Skeletal muscle tissue (tissue), 3 donors: ENCODE measurements at regions not wholly inside any gene's neighbourhood (a gene's known extent, or its start where the extent isn't known, plus 50 kb on each side); places are given as distances from the start of the nearest gene placed in this dataset.

ENCODE experiments used
- H3K27ac ChIP-seq: one replicate; pipeline ENCODE4 v1.7.0; 2013; ENCODE audit warnings: mild to moderate bottlenecking, low read depth, low read length, inconsistent platforms
- H3K27me3 ChIP-seq, 3 donors: one replicate each; pipeline ENCODE4 v1.7.0; 2013; ENCODE audit warnings: low read length in 3 of 3; ENCODE audit not compliant: control insufficient read depth in 3 of 3, insufficient read depth in 3 of 3
- H3K36me3 ChIP-seq, 3 donors: one replicate each; pipeline ENCODE4 v1.7.0; 2013; ENCODE audit warnings: low read length in 3 of 3; ENCODE audit not compliant: control insufficient read depth in 3 of 3, insufficient read depth in 3 of 3
- H3K4me1 ChIP-seq, 3 donors: one replicate each; pipeline ENCODE4 v1.7.0; 2013; ENCODE audit warnings: low read length in 3 of 3, mild to moderate bottlenecking in 3 of 3; ENCODE audit not compliant: control insufficient read depth in 3 of 3, insufficient read depth in 3 of 3
- H3K4me3 ChIP-seq, 3 donors: one replicate each; pipeline ENCODE4 v1.7.0; 2013; ENCODE audit warnings: low read length in 3 of 3
- H3K9ac ChIP-seq, 3 donors: one replicate each; pipeline ENCODE4 v1.7.0; 2013; ENCODE audit warnings: low read length in 3 of 3, mild to moderate bottlenecking in 3 of 3, moderate library complexity in 2 of 3, low read depth in 1 of 3
- H3K9me3 ChIP-seq, 3 donors: one replicate each; pipeline ENCODE4 v1.7.0; 2013; ENCODE audit warnings: low read length in 3 of 3; ENCODE audit not compliant: control insufficient read depth in 3 of 3
- donor health status: Osteomylitis.

DNA sequence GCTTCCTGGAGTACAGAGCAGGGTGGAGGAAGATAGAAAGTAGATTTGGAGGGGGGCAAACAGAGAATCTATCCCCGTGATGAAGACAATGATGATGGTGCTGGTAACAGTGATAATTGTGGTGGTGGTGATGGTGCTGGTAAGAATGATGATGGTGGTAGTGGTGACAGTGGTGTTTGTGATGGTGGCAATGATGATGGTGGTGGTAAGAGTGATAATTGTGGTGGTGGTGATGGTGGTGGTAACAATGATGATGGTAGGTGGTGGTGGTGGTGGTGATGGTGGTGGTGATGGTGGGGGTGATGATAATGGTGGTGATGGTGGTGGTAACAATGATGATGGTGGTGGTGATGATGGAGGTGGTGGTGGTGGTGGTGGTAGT lies 169.8 kb downstream of the TSHZ3 start:
- Histone ChIP-seq H3K4me3 (no peak overlapping the region), H3K4me1 (peaks cover 0 to 2% (median 0%) of the 10 kb centered on the region in 3 donors), H3K9ac (no peak overlapping the region), H3K27ac (no peak overlapping the region), H3K27me3 (peaks cover 0 to 10% (median 4%) of the 10 kb centered on the region in 3 donors), H3K36me3 (no peaks in the 10 kb centered on the region), H3K9me3 (peaks cover 0 to 2% (median 0%) of the 10 kb centered on the region in 3 donors)

DNA sequence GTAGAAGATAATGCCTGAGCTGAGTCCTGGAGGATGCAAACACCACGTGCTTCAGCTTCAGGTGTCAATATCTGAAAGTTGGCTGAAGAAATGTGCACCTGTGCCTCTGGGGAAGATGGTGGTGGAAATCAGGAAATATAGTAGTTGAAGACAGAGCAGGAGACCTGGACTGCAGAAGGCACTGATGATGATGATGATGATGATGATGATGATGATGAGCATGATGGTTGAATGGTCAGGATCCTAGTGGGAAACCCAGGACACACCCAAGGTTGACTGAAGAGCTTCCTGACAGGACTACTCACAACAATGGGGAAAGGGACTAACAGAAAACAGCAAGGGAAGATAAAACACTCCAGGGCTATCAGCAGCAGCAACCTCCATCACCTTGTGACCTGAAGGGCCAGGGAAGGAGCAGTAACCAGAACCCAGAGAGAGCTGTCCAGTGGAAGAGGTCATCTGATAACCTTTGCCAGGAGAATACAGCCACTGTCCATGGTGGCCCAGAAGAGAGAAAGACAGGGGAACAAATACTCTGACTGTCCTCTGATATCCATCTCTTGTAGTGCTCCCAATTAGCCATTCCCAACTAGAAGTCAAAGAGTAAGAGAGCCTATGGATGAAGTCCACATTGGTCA lies 170.3 kb downstream of the TSHZ3 start:
- Histone ChIP-seq H3K27ac (no peak overlapping the region), H3K27me3 (peaks cover 0 to 10% (median 4%) of the 10 kb centered on the region in 3 donors), H3K4me1 (peaks cover 0 to 2% (median 0%) of the 10 kb centered on the region in 3 donors), H3K36me3 (no peaks in the 10 kb centered on the region), H3K9ac (no peak overlapping the region), H3K4me3 (no peak overlapping the region), H3K9me3 (peaks cover 0 to 2% (median 0%) of the 10 kb centered on the region in 3 donors)

DNA sequence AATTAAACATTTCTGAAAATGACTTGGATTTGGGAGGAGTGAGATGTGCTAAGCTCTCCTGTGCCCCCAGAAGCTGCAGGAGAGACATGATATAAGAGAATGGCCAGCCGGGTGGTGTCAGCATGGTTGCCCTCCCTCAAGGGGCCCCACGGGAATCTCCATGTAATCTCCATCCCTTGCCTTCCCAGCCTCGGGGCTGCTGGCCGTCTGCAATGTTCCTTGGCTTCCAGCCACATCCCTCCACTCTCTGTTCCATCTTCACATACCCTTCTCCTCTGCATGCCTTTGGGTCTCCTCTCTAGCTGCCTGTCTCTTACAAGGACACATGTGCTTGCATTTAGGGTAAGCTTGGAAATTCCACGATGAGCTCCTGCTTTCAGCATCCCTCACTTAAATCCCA lies 172.0 kb downstream of the TSHZ3 start:
- H3K27ac ChIP-seq = no peak overlapping the region
- no peak overlapping the region for H3K9ac ChIP-seq
- H3K27me3 ChIP-seq = peaks cover 0 to 10% (median 4%) of the 10 kb centered on the region in 3 donors
- no peaks in the 10 kb centered on the region for H3K36me3 ChIP-seq
- H3K4me1 ChIP-seq = peaks cover 0 to 2% (median 0%) of the 10 kb centered on the region in 3 donors
- H3K9me3 ChIP-seq = peaks cover 0 to 2% (median 0%) of the 10 kb centered on the region in 3 donors
- no peak overlapping the region for H3K4me3 ChIP-seq

DNA sequence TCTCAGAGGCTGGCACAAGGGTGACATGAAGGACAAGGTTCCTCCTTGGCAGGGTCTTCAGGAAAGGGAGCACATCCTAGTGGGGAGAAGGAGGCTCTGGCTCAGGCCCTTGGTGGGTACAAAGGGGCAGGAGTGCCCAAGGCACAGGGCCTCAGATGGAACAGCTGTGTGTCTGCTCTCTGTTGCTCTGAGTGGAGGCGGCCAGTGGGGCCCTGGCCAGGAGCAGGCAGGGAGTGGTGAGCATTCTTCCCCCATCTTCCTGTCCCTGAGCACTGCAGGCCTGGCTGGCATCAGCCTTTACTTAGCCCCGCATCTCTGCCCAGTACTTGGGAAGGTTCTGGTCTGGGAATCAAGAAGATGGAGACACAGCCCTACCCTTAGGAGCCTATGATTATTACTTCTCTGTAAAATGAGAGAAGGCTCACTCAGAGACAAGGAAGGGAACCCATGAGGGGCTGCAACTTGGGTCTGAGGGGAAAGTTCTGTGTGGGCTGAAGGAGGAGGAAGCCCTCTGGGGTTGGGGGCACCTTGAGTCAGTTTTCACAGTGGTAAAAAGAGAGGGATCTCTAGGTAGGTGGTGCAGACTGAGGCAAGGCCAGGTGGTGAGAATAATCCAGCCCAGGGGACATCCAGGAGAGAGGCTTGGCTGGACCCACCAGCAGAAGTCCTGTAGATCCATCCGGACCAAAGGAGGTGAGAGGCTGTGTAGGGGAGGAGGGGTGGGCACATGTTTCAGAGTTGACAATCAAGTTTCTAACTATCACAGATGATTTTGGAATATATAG lies 173.5 kb downstream of the TSHZ3 start:
- peaks cover 0 to 2% (median 0%) of the 10 kb centered on the region in 3 donors for H3K9me3 ChIP-seq

DNA sequence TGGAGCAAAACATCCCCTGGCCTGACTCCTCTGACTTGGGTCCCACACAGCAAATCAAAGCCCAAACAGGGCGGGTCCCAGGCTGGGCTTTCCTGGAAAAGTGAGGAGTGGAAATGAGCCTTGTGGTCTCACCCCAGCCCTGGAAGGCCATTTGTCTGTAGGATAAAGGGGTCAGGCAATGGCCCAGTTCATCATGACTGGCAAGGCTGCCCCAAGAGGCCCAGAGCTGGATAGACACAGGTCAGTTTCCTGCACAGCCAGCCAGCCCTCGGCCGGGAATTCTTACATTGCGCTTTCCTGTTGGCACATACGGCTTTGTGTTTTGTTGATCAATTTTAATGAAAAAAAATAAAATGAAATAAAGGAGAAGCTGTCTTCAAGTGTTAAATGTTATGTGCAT lies 174.3 kb downstream of the TSHZ3 start:
- H3K4me1 ChIP-seq = peaks cover 0 to 2% (median 0%) of the 10 kb centered on the region in 3 donors
- H3K27me3 ChIP-seq = peaks cover 0 to 10% (median 4%) of the 10 kb centered on the region in 3 donors
- no peak overlapping the region for H3K4me3 ChIP-seq
- H3K9me3 ChIP-seq = peaks cover 0 to 2% (median 0%) of the 10 kb centered on the region in 3 donors
- no peaks in the 10 kb centered on the region for H3K36me3 ChIP-seq
- H3K9ac ChIP-seq = no peak overlapping the region
- no peak overlapping the region for H3K27ac ChIP-seq

More for the DNA sequence above, 173.5 kb downstream of the TSHZ3 start:
- H3K4me1 ChIP-seq = peaks cover 0 to 2% (median 0%) of the 10 kb centered on the region in 3 donors
- H3K36me3 ChIP-seq = no peaks in the 10 kb centered on the region
- peaks cover 0 to 10% (median 4%) of the 10 kb centered on the region in 3 donors for H3K27me3 ChIP-seq
- H3K9ac ChIP-seq = no peak overlapping the region
- H3K27ac ChIP-seq = no peak overlapping the region
- no peak overlapping the region for H3K4me3 ChIP-seq

DNA sequence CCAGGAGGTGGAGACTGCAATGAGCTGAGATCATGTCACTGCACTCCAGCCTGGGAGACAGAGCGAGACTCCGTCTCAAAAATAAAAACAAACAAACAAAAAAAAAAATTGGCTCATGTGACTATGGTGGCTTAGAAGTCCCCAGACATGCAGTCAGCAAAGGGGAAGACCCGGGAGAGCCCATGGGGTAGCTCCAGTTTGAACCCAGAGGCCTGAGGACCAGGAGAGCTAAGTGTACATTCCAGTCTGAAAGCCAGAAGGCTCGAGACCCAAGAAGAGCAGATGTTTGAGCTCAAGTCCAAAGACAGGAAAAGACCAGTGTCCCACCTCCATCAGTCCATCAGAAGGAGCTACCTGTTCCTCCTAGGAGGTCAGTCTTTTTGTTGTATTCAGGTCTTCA lies 175.2 kb downstream of the TSHZ3 start:
- Histone ChIP-seq H3K9me3 (peaks cover 0 to 2% (median 0%) of the 10 kb centered on the region in 3 donors), H3K36me3 (no peaks in the 10 kb centered on the region), H3K27me3 (peaks cover 0 to 10% (median 4%) of the 10 kb centered on the region in 3 donors), H3K27ac (no peak overlapping the region), H3K9ac (no peak overlapping the region), H3K4me3 (no peak overlapping the region), H3K4me1 (peaks cover 0 to 2% (median 0%) of the 10 kb centered on the region in 3 donors)

DNA sequence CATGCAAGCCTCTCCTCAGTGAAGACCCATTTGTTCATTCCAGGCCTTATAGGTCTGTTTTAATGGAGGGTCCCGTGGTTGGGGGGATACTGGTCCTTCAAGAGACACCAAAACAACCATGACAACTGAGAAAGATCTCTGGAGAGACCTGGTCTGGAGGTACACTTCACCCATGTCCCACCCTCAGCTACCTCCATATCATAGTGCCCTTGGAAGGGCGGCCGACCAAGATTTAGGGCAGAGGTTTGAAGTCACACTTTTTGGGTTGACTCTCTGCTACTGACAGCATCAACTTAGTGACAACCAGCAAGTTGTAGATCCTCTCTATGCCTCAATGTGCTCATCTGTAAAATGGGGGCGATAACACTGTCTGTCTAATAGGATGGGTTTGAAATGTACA lies 177.3 kb downstream of the TSHZ3 start:
- Histone ChIP-seq H3K9ac (no peak overlapping the region), H3K27ac (no peak overlapping the region)

DNA sequence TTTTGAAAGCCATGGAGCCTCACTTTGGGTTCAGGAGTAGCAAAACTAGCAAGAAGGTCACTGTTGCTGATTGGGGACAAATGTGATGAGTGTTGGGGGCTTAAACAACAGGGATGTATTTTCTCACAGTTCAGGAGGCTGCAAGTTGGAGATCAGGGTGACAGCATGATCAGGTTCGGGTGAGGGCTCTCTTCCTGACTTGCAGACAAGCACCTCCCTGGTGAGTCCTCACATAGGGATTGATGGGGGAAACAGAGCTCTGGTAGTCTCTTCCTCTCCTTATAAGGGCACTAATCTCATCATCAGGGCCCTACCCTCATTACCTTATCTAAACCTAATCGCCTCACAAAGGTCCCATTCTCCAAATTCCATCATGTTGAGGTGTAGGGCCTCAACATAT lies 179.2 kb downstream of the TSHZ3 start:
- no peaks in the 10 kb centered on the region for H3K9me3 ChIP-seq
- H3K4me3 ChIP-seq = no peak overlapping the region
- peaks cover 0 to 2% (median 0%) of the 10 kb centered on the region in 3 donors for H3K4me1 ChIP-seq
- H3K27ac ChIP-seq = no peak overlapping the region
- no peak overlapping the region for H3K9ac ChIP-seq
- no peaks in the 10 kb centered on the region for H3K36me3 ChIP-seq
- peaks cover 0 to under 1% (median 0%) of the 10 kb centered on the region in 3 donors for H3K27me3 ChIP-seq

More for the DNA sequence above, 177.3 kb downstream of the TSHZ3 start:
- Histone ChIP-seq H3K27me3 (peaks cover 0 to 7% (median 4%) of the 10 kb centered on the region in 3 donors), H3K9me3 (peaks cover 0 to 2% (median 0%) of the 10 kb centered on the region in 3 donors), H3K4me1 (peaks cover 0 to 2% (median 0%) of the 10 kb centered on the region in 3 donors), H3K36me3 (no peaks in the 10 kb centered on the region), H3K4me3 (no peak overlapping the region)

DNA sequence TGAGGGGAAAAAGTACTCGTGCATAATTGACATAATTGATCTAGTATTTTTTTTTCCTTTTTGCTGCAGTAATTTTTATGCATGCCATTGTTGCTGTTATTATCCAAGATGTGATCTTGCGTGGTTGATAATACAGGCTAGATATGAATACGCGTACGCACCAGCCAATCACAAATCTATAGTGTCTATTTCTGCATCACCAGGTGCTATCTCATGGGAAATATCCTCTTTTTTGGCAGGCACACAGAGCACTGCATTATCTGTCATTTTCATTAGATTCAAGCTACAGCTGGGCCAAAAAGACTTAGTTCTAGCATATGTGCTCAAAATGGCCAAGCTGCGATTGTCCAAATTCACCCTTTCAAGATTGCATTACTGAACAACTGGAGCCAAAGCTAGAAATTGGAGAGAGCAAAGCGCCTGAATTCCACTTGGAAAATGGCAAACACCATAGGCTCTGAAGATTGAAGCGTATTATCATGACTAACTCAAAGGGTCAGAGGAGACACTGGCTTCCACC lies 181.1 kb downstream of the TSHZ3 start:
- Histone ChIP-seq H3K9me3 (no peaks in the 10 kb centered on the region), H3K9ac (no peak overlapping the region), H3K36me3 (no peaks in the 10 kb centered on the region), H3K4me1 (no peaks in the 10 kb centered on the region), H3K4me3 (no peak overlapping the region), H3K27ac (no peak overlapping the region), H3K27me3 (peaks cover 0 to 11% (median 0%) of the 10 kb centered on the region in 3 donors)

DNA sequence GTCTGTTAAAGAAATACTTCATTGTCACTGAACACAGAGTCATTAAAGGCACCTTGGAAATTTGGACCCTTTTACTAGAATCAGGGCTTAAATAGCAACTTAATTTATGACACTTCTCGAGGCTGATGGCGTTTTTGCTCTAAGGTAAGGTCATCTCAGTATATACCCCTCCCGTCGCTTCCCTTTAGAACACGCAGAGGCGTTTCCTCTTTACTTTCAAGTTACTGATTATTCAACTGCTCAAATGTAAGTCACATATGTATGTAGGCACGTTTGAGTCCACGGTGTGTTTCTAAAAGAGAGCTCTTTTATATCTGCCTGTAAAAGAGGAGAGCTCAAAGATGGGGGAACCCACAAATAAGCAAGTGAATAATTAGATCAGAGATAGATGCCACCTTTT lies 181.5 kb downstream of the TSHZ3 start:
- Histone ChIP-seq H3K4me3 (no peak overlapping the region), H3K9me3 (no peaks in the 10 kb centered on the region), H3K9ac (no peak overlapping the region), H3K4me1 (no peaks in the 10 kb centered on the region), H3K27me3 (peaks cover 0 to 14% (median 0%) of the 10 kb centered on the region in 3 donors), H3K36me3 (no peaks in the 10 kb centered on the region), H3K27ac (no peak overlapping the region)
